ENCODE measurements at regions not wholly inside any gene's neighbourhood (a gene's known extent, or its start where the extent isn't known, plus 50 kb on each side); places are given as distances from the start of the nearest gene placed in this dataset.
A peak's percentile ranks its signal among the peaks of the same experiment; 100 is the strongest.

DNA sequence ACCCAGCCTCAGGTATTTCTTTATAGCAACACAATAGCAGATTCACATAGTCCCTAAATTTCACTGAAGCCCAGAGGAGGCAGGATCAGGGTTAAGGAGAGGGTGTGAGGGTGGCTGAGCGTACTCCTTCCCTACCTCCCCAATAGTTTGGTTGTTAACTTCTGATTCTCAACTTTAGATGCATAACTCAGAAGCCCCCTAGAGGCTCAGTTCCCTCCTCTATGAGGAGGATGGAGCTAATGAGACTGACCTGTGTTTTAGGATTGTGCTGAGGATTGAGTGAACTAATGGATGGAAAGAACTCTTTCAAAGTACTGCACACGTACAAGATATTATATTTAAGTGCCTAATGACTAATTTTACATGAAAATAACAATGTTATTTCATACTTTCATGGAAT is 249.3 kb upstream of the SOX14 start:
- no peaks in the 10 kb centered on the region for H3K36me3 Mint-ChIP-seq (ENCODE audit: insufficient read depth)
- H3K27ac Mint-ChIP-seq: no peak overlapping the region
- no peaks in the 10 kb centered on the region for H3K4me1 Mint-ChIP-seq (ENCODE audit: low read depth)
- peak; percentile 40 for TF ChIP-seq CTCF (IDR thresholded peaks at IDR 0.05; ENCODE audit: unreplicated experiment)
- H3K27me3 Mint-ChIP-seq: peaks cover 82% of the 10 kb centered on the region
- H3K4me3 Mint-ChIP-seq (ENCODE audit: low read depth): no peak overlapping the region
- no peaks in the 10 kb centered on the region for H3K9me3 Mint-ChIP-seq (ENCODE audit: low read depth)
- DNase-seq (ENCODE audit: low spot score, unreplicated experiment): no peak

DNA sequence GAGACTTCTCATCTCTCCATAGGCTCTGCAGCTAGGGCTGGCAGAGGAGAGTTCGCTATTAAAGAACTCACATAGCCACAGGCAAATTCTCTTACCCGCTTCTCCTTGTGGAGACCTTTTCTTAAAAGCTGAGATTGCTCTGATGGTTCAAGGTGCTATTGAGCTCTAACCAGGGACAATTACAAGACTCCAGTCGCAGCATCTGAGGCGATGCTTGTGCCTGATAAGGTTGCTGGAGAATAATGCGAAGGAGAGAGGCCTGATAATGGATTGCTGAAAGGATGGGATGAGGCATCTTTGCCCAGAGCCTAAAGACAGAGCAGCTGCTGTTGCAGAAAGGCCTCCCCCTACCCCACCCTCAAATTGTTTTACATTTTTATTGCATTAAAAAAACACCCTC is 244.5 kb upstream of the SOX14 start:
- no peaks in the 10 kb centered on the region for H3K9me3 Mint-ChIP-seq (ENCODE audit: low read depth)
- H3K36me3 Mint-ChIP-seq (ENCODE audit: insufficient read depth): no peaks in the 10 kb centered on the region
- no peak overlapping the region for H3K4me3 Mint-ChIP-seq (ENCODE audit: low read depth)
- no peaks in the 10 kb centered on the region for H3K4me1 Mint-ChIP-seq (ENCODE audit: low read depth)
- H3K27me3 Mint-ChIP-seq: peaks cover 63% of the 10 kb centered on the region
- DNase-seq (ENCODE audit: low spot score, unreplicated experiment): no peak
- no peak for TF ChIP-seq CTCF (IDR thresholded peaks at IDR 0.05; ENCODE audit: unreplicated experiment)
- no peak overlapping the region for H3K27ac Mint-ChIP-seq

GRCh38 chr3:137524751-137525150 is 239.4 kb upstream of the SOX14 start:
- peaks cover 21% of the 10 kb centered on the region for H3K27me3 Mint-ChIP-seq
- no peak overlapping the region for H3K4me3 Mint-ChIP-seq (ENCODE audit: low read depth)
- no peak for TF ChIP-seq CTCF (IDR thresholded peaks at IDR 0.05; ENCODE audit: unreplicated experiment)
- no peaks in the 10 kb centered on the region for H3K36me3 Mint-ChIP-seq (ENCODE audit: insufficient read depth)
- H3K9me3 Mint-ChIP-seq (ENCODE audit: low read depth): no peaks in the 10 kb centered on the region
- no peak overlapping the region for H3K27ac Mint-ChIP-seq
- DNase-seq (ENCODE audit: low spot score, unreplicated experiment): no peak
- H3K4me1 Mint-ChIP-seq (ENCODE audit: low read depth): no peaks in the 10 kb centered on the region

DNA sequence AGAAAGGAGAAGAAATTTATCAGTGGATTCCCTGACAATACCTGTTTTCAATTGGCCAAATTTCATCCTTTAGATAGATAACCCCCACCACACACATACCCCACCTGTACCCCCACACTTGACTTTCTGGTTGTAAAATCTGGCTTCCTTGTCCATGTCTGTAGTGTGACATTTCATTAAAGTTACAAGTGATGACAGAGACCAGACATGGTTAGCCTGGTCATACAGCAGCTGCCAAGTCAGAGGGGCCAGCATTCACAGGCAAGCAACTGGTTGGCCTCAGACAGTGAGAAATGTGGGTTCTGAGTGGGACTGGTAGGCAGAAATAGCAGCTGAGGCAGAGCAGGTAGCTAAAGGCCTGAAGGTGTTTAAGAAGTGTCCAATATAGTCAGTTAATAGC is 238.6 kb upstream of the SOX14 start:
- Mint-ChIP-seq H3K27ac (no peak overlapping the region), H3K9me3 (ENCODE audit: low read depth) (no peaks in the 10 kb centered on the region), H3K4me1 (ENCODE audit: low read depth) (no peaks in the 10 kb centered on the region), H3K36me3 (ENCODE audit: insufficient read depth) (no peaks in the 10 kb centered on the region), H3K27me3 (peaks cover 17% of the 10 kb centered on the region), H3K4me3 (ENCODE audit: low read depth) (no peak overlapping the region)
- no peak for DNase-seq (ENCODE audit: low spot score, unreplicated experiment)
- no peak for TF ChIP-seq CTCF (IDR thresholded peaks at IDR 0.05; ENCODE audit: unreplicated experiment)

DNA sequence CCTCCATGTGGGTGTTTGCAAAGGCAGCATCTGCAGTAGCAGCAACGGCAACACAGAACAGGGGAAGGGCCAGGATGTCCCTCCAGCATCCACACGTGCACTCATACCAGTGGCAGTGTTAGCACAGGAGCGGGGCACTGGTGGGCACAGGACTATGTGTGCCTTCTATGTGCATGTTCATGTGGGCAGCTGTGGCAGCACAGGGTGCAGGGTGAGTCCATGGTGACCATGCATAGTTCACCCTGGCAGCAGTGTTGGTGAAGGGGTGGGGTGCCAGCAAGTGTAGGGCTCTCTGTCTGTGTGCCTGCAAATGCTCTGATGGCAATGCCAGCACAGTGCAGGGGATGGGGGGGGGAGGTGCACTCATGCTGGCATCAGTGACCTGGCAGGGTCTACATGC is 222.1 kb upstream of the SOX14 start:
- H3K4me1 Mint-ChIP-seq (ENCODE audit: low read depth): peaks cover 5% of the 10 kb centered on the region
- no peak for DNase-seq (ENCODE audit: low spot score, unreplicated experiment)
- peaks cover 1% of the 10 kb centered on the region for H3K36me3 Mint-ChIP-seq (ENCODE audit: insufficient read depth)
- peaks cover 6% of the 10 kb centered on the region for H3K27me3 Mint-ChIP-seq
- no peak overlapping the region for H3K4me3 Mint-ChIP-seq (ENCODE audit: low read depth)
- H3K9me3 Mint-ChIP-seq (ENCODE audit: low read depth): peaks cover 31% of the 10 kb centered on the region
- no peak for TF ChIP-seq CTCF (IDR thresholded peaks at IDR 0.05; ENCODE audit: unreplicated experiment)
- no peak overlapping the region for H3K27ac Mint-ChIP-seq
